ENCODE measurements at regions not wholly inside any gene's neighbourhood (a gene's known extent, or its start where the extent isn't known, plus 50 kb on each side); places are given as distances from the start of the nearest gene placed in this dataset.
A peak's percentile ranks its signal among the peaks of the same experiment; 100 is the strongest.

DNA sequence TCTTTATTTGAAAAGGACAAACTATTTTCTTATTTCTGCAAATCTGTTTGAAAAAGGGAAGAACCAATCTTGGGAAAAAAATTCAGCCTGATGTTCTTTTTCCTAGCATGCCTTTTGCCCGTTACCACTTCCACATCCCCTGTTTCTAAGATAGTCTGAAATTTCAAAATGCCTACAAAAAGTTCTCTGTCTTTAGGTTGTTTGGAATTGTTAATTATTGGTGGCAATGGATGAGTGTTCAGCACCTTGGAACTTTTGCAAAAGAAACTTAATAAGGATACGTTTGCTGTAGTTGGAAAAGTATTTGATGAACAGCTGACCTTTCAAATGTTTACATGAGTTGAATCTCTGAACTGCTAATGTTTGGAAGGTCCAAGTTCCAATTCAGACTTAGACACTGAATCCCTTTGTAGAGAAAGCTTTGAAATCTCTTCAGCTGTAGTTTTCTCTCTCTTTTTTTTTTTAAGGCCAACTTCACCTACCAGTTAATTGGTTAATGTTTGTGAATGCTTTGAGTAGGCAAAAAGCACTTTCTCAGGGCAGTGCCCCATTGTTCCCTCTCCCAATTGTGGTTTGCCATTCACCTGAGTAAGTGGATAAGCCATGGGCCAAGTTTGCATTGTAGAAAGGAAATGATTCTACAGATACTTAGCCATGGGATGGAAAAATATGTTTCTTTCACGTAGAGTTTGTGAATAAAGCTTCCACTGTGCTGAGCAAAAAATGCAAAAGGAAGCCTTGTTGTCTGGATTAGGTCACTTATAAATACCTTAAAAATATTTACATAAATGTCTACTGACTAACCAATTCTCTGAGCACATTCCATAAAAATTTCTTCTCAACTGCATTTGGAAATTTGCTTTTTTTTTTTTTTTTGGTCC lies 156.4 kb upstream of the ELL2 start:
- ATAC-seq (ENCODE audit: low FRiP score) = no peak
- no peak for DNase-seq (ENCODE audit: low spot score)
- TF ChIP-seq, protein P1, sequence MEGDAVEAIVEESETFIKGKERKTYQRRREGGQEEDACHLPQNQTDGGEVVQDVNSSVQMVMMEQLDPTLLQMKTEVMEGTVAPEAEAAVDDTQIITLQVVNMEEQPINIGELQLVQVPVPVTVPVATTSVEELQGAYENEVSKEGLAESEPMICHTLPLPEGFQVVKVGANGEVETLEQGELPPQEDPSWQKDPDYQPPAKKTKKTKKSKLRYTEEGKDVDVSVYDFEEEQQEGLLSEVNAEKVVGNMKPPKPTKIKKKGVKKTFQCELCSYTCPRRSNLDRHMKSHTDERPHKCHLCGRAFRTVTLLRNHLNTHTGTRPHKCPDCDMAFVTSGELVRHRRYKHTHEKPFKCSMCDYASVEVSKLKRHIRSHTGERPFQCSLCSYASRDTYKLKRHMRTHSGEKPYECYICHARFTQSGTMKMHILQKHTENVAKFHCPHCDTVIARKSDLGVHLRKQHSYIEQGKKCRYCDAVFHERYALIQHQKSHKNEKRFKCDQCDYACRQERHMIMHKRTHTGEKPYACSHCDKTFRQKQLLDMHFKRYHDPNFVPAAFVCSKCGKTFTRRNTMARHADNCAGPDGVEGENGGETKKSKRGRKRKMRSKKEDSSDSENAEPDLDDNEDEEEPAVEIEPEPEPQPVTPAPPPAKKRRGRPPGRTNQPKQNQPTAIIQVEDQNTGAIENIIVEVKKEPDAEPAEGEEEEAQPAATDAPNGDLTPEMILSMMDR (IDR thresholded peaks at IDR 0.05) = no peak

DNA sequence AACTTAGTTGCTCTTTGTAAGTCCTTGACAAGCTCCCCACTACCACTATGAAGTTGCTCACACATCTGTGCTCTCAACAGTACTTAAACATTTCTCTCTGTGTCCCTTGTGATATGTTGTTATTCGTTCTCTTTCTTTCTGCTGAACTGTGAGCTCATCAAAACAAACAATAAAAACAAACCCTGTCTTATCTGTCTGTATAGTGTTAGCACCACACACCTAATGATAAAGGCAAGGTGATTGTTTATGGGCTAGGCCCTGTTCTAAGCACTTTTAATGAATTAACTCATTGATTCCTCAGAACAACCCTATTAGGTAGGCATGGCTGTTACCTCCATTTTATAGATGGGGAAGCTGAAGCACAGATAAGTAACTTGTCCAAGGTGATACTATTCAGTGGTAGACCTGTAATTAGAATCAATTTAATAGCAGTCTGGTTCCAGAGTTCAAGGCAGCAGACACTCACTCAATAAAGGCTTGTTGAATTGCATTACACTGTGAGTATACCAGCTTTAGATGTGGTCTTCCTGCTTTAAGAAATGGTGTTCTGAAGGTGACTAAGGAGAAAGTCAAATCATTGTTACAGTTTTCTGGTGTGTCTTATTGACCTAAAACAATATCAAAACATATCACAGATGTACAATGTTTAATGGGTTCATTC lies 153.6 kb upstream of the ELL2 start:
- DNase-seq (ENCODE audit: low spot score) = no peak
- TF ChIP-seq, protein P1 (IDR thresholded peaks at IDR 0.05) = no peak
- no peak for ATAC-seq (ENCODE audit: low FRiP score)

DNA sequence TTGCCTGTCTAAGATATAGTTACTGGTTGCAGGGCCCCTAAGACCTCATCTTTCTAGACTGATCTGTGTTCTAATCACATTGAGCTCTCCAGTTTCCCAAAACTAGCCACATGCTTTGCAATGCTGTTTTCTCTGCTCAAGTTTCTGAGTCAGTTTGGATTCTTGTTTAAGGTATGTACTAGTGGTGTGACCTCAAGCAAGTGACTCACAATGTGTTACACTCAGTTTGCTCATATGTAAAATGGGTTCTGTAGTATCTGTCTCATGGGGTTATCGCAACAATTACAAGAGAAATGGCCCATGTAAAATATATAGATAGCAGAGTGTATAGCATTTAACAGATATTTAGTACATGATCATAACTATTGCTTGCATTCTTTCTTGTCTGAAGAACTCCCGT lies 153.1 kb upstream of the ELL2 start:
- TF ChIP-seq, protein P1 (IDR thresholded peaks at IDR 0.05) = no peak
- DNase-seq (ENCODE audit: low spot score) (no peak), ATAC-seq (ENCODE audit: low FRiP score) (no peak)

DNA sequence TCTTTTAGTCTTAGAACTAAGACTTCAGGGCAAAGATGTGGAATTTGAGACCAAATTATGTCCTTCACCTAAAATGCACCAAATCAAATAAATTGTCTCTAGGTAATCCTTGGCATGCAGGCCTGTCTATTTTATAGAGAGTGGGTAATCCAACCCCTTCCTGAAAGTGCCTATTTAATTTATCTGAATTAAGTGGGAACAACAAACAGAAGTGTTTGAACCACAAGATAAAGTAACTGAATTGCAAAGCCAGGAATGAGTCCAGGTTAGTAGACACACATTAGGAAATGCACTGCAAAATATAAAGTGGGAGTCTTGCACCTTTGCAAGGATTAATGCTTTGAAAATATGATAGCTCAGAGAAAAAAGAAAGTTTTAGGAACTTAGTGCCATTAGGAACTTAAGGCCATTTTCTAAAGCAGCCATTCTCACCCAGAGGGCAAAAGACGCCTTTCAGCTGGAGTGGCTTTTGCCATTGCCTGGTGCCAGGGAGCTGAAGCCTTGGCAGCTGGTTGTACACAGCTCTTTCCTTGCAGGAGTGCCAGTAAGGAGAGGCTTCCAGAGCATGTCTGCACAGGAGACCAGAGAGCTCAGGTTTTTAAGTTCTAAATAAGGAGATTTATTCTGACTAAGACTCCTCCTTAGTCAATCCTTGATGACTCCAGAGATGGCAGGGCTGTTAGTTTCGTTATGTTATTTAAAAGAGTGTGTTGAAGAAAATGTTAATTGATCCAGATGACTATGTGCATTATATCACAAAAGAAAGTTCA lies 151.7 kb upstream of the ELL2 start:
- TF ChIP-seq, protein P1 (IDR thresholded peaks at IDR 0.05) = no peak
- peak; percentile 49 for ATAC-seq (ENCODE audit: low FRiP score)
- no peak for DNase-seq (ENCODE audit: low spot score)

DNA sequence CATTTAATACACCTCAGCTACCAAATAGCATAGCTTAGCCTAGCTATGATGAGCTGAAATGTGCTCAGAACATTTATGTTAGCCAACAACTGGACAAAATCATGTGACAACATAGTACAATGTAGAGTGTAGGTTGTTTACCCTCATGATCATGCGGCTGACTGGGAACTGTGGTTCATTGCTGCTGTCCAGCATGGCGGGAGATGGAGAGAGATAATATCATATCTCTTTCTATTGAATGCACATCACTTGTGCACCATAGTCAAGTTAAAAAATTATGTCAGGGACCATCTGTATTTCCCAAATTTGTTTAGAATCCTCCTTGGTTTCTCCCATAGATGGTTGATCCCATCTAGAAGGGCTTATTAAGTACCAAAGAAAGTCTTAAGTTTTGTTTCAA lies 151.1 kb upstream of the ELL2 start:
- DNase-seq (ENCODE audit: low spot score) = no peak
- TF ChIP-seq, protein P1 (IDR thresholded peaks at IDR 0.05) = no peak
- no peak for ATAC-seq (ENCODE audit: low FRiP score)

DNA sequence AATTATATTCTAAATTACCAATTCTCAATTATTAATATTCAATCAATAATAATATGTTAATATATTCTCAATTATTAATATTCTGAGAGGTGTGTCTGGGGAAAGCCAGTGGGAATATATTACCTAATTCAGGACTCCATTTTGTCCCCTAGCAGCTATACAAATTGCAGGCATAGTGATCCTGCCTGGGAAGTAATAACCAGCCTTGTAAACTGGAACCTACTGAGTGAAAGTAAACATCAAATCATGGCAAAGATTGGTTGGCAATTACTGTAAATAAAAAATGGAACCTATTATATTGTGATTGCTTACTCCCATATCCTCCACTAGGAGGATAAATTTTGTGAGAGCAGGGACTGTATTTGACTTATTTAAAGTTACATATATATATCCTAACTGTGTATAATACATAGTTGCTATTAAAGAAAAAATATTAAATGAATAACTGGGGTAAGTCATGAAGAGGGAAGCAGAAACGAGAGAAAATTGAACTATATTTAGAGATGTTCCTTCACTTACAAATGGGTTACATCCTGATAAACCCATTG lies 150.5 kb upstream of the ELL2 start:
- TF ChIP-seq, protein P1 (IDR thresholded peaks at IDR 0.05) = no peak

More for the DNA sequence above, 150.5 kb upstream of the ELL2 start:
- no peak for DNase-seq (ENCODE audit: low spot score)
- ATAC-seq (ENCODE audit: low FRiP score) = no peak
